SK-N-SH (cell line): ENCODE measurements at regions not wholly inside any gene's neighbourhood (a gene's known extent, or its start where the extent isn't known, plus 50 kb on each side); places are given as distances from the start of the nearest gene placed in this dataset.

Experiments used
- CTCF ChIA-PET: fragments of 300-600, 350-600 bp; formaldehyde crosslinking; extraction: SDS; loops from one replicate; lab custom pipeline; 2021; lab: Yijun Ruan, JAX
- POLR2A ChIA-PET: fragments of 350-600 bp; sonication (Branson Sonifier 250); formaldehyde crosslinking; extraction: SDS; loops from one replicate; lab custom pipeline; 2020; ENCODE audit warnings: antibody characterized with exemption, inconsistent platforms; lab: Yijun Ruan, JAX
- DNase-seq: peaks from one replicate; pipeline ENCODE4 v3.0.0; 2012
- H2AFZ ChIP-seq: fragments of 200-600 bp; sonication (generic); 2 replicates; pipeline ENCODE4 v1.8.1; 2016; ENCODE audit warnings: antibody characterized with exemption, mild to moderate bottlenecking, low read depth
- H3F3A ChIP-seq: fragments of 200-600 bp; sonication (generic); replicated peaks from 2 replicates; pipeline ENCODE3; 2016; ENCODE audit warnings: antibody characterized with exemption, mild to moderate bottlenecking; ENCODE audit not compliant: insufficient read depth
- H3K27ac ChIP-seq, 2 experiments: fragments of 200-500 bp in 1 of 2; fragments of 200-600 bp in 1 of 2; sonication (Bioruptor generic) in 1 of 2; sonication (generic), shearing (Covaris generic) in 1 of 2; 2 replicates each; pipeline versions ENCODE4 v1.5.1 to v1.6.1; 2014 to 2016; ENCODE audit warnings: low read depth in 2 of 2, inconsistent platforms in 1 of 2, low read length in 1 of 2, mild to moderate bottlenecking in 1 of 2, mixed read lengths in 1 of 2
- H3K27me3 ChIP-seq: fragments of 200-600 bp; sonication (generic), shearing (Covaris generic); 2 replicates; pipeline ENCODE4 v1.6.1; 2016; ENCODE audit warnings: mixed run types; ENCODE audit not compliant: insufficient read depth
- H3K36me3 ChIP-seq, 2 experiments: fragments of 200-500 bp in 1 of 2; fragments of 200-600 bp in 1 of 2; sonication (Bioruptor generic) in 1 of 2; sonication (generic) in 1 of 2; replicated peaks in 1 of 2; 2 replicates each; pipeline versions ENCODE3 to v1.5.1; 2014 to 2016; ENCODE audit warnings: low read length in 1 of 2, mild to moderate bottlenecking in 1 of 2; ENCODE audit not compliant: insufficient read depth in 2 of 2, control insufficient read depth in 1 of 2
- H3K4me1 ChIP-seq, 2 experiments: fragments of 200-500 bp in 1 of 2; fragments of 200-600 bp in 1 of 2; sonication (Bioruptor generic) in 1 of 2; sonication (generic), shearing (Covaris generic) in 1 of 2; 2 replicates each; pipeline versions ENCODE4 v1.5.1 to v1.6.1; 2014 to 2016; ENCODE audit warnings: low read depth in 1 of 2, low read length in 1 of 2, mixed run types in 1 of 2; ENCODE audit not compliant: insufficient read depth in 2 of 2, control insufficient read depth in 1 of 2
- H3K4me2 ChIP-seq: fragments of 200-600 bp; sonication (generic), shearing (Covaris generic); 2 replicates; pipeline ENCODE4 v1.6.1; 2017; ENCODE audit warnings: mixed run types
- H3K4me3 ChIP-seq, 2 experiments: fragments of 200-500 bp in 1 of 2; fragments of 200-600 bp in 1 of 2; sonication (Bioruptor generic) in 1 of 2; sonication (generic), shearing (Covaris generic) in 1 of 2; 2 replicates each; pipeline versions ENCODE4 v1.5.1 to v1.8.1; 2014 to 2016; ENCODE audit warnings: low read depth in 2 of 2, inconsistent platforms in 1 of 2, low read length in 1 of 2, mild to moderate bottlenecking in 1 of 2, mixed read lengths in 1 of 2, moderate library complexity in 1 of 2
- H3K79me2 ChIP-seq: fragments of 200-600 bp; sonication (generic); 2 replicates; pipeline ENCODE4 v1.8.1; 2017; ENCODE audit warnings: mild to moderate bottlenecking; ENCODE audit not compliant: insufficient read depth
- H3K9ac ChIP-seq: fragments of 200-600 bp; sonication (generic); 2 replicates; pipeline ENCODE4 v1.6.1; 2017; ENCODE audit warnings: mixed run types
- H3K9me2 ChIP-seq: fragments of 200-600 bp; sonication (generic); 2 replicates; pipeline ENCODE4 v1.6.1; 2017; ENCODE audit warnings: mixed run types
- H3K9me3 ChIP-seq: fragments of 200-600 bp; sonication (generic); 2 replicates; pipeline ENCODE4 v1.6.1; 2017; ENCODE audit warnings: mixed run types, mild to moderate bottlenecking, moderate library complexity
- H4K20me1 ChIP-seq: fragments of 200-600 bp; sonication (generic); 2 replicates; pipeline ENCODE4 v1.6.1; 2017; ENCODE audit warnings: mild to moderate bottlenecking, mixed run types; ENCODE audit not compliant: insufficient read depth
- CHD2 ChIP-seq: fragments of 150-350 bp; IDR thresholded peaks from 2 replicates; pipeline ENCODE4 v1.6.1; 2018; ENCODE audit warnings: low read length; ENCODE audit not compliant: partially characterized antibody
- CTCF ChIP-seq: fragments of 200-600 bp; sonication (generic); IDR thresholded peaks from 2 replicates; pipeline ENCODE4 v1.6.1; 2017; ENCODE audit warnings: antibody characterized with exemption, mild to moderate bottlenecking, moderate library complexity
- EZH2phosphoT487 ChIP-seq: fragments of 200-600 bp; sonication (generic); IDR thresholded peaks from 2 replicates; pipeline ENCODE4 v1.6.1; 2017; ENCODE audit warnings: low read depth, mixed run types, mild to moderate bottlenecking, antibody characterized with exemption, moderate library complexity, borderline replicate concordance
- FOSL2 ChIP-seq: IDR thresholded peaks from 2 replicates; pipeline ENCODE4 v1.4.0; 2012; ENCODE audit warnings: low read depth, mild to moderate bottlenecking, moderate library complexity, borderline replicate concordance
- FOXJ3 ChIP-seq: sonication (generic); formaldehyde crosslinking; IDR thresholded peaks from 2 replicates; pipeline ENCODE4 v1.5.1; 2020; ENCODE audit warnings: mild to moderate bottlenecking, missing genetic modification reagents
- GABPA ChIP-seq: IDR thresholded peaks from 2 replicates; pipeline ENCODE4 v1.4.0; 2012; ENCODE audit warnings: low read depth, mild to moderate bottlenecking
- GATA2 ChIP-seq: sonication (generic); formaldehyde crosslinking; IDR thresholded peaks from 2 replicates; pipeline ENCODE4 v1.5.0; 2020; ENCODE audit warnings: mild to moderate bottlenecking, missing genetic modification reagents
- JUND ChIP-seq: IDR thresholded peaks from 2 replicates; pipeline ENCODE4 v1.4.0; 2012
- MAX ChIP-seq: IDR thresholded peaks from 2 replicates; pipeline ENCODE4 v1.4.0; 2012; ENCODE audit warnings: low read depth
- MXI1 ChIP-seq: IDR thresholded peaks from 2 replicates; pipeline ENCODE4 v1.6.1; 2012; ENCODE audit warnings: mild to moderate bottlenecking, low read depth, low read length, improper control_type of control experiment
- PBX3 ChIP-seq: IDR thresholded peaks from 2 replicates; pipeline ENCODE4; 2012
- POLR2AphosphoS5 ChIP-seq: IDR thresholded peaks from 2 replicates; pipeline ENCODE4 v1.6.1; 2012; ENCODE audit warnings: low read depth, low read length
- RAD21 ChIP-seq: IDR thresholded peaks from 2 replicates; pipeline ENCODE4 v1.6.1; 2012; ENCODE audit warnings: mild to moderate bottlenecking, low read length
- RCOR1 ChIP-seq: fragments of 150-350 bp; IDR thresholded peaks from 2 replicates; pipeline ENCODE4 v1.6.1; 2017; ENCODE audit warnings: antibody characterized with exemption, low read length
- SMC3 ChIP-seq: IDR thresholded peaks from 2 replicates; pipeline ENCODE4 v1.6.1; 2012; ENCODE audit warnings: low read depth, low read length, improper control_type of control experiment
- TAF1 ChIP-seq: IDR thresholded peaks from 2 replicates; pipeline ENCODE4 v1.6.1; 2012; ENCODE audit warnings: low read depth, mild to moderate bottlenecking, low read length, moderate library complexity, borderline replicate concordance
- TCF12 ChIP-seq: IDR thresholded peaks from 2 replicates; pipeline ENCODE4 v1.4.0; 2012
- USF2 ChIP-seq: fragments of 150-350 bp; IDR thresholded peaks from 2 replicates; pipeline ENCODE4 v1.6.1; 2017; ENCODE audit warnings: antibody characterized with exemption, low read length, low read depth, borderline replicate concordance
- WGBS: methylation state at CpG from one replicate; pipeline ENCODE4 v1.1.6; 2017; ENCODE audit warnings: low lambda C conversion rate; 5-methylcytosine and 5-hydroxymethylcytosine counted together
- TF ChIP-seq, protein P1 (sequence below): IDR thresholded peaks from 2 replicates; pipeline ENCODE4 v1.6.1; 2012; ENCODE audit warnings: mild to moderate bottlenecking, low read depth, low read length, moderate library complexity

DNA sequence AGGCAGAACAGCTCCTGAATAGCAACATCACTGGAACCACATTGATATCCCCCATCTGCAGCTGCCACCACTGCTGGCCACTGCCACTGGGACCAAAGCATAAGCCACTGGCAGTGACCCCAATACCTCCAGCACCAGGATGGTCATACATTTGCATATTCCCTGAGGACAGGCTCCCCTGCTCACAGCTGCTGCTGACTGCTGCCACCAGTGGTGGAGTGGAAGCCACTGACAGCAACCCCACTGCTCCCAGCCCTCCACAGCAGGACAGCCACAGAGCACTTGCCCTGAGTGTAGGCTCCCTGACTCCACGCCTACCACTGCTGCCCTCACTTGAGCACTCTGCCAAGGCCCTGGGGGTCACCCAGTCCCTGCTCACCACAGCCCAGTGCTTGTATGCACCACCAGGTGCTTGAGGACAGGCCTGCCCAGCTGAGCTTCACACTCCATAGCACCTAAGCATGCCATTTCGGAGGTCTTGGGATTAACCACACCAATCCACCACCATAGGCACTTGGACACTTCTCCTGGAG, 327.4 kb upstream of the RPS23 start:
- H3K27ac ChIP-seq, result no peak overlapping the region
- CTCF ChIA-PET, result no interaction called here
- H3K4me3 ChIP-seq, result no peak overlapping the region
- no peak for TF ChIP-seq RCOR1
- no peak for TF ChIP-seq TAF1
- no peak for TF ChIP-seq CTCF
- no peak for TF ChIP-seq RAD21
- TF ChIP-seq GABPA, result no peak
- TF ChIP-seq, protein P1, sequence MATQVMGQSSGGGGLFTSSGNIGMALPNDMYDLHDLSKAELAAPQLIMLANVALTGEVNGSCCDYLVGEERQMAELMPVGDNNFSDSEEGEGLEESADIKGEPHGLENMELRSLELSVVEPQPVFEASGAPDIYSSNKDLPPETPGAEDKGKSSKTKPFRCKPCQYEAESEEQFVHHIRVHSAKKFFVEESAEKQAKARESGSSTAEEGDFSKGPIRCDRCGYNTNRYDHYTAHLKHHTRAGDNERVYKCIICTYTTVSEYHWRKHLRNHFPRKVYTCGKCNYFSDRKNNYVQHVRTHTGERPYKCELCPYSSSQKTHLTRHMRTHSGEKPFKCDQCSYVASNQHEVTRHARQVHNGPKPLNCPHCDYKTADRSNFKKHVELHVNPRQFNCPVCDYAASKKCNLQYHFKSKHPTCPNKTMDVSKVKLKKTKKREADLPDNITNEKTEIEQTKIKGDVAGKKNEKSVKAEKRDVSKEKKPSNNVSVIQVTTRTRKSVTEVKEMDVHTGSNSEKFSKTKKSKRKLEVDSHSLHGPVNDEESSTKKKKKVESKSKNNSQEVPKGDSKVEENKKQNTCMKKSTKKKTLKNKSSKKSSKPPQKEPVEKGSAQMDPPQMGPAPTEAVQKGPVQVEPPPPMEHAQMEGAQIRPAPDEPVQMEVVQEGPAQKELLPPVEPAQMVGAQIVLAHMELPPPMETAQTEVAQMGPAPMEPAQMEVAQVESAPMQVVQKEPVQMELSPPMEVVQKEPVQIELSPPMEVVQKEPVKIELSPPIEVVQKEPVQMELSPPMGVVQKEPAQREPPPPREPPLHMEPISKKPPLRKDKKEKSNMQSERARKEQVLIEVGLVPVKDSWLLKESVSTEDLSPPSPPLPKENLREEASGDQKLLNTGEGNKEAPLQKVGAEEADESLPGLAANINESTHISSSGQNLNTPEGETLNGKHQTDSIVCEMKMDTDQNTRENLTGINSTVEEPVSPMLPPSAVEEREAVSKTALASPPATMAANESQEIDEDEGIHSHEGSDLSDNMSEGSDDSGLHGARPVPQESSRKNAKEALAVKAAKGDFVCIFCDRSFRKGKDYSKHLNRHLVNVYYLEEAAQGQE, result no peak
- TF ChIP-seq FOXJ3, result no peak
- TF ChIP-seq FOSL2, result no peak
- no peak for TF ChIP-seq EZH2phosphoT487
- TF ChIP-seq MXI1, result no peak
- no peak for TF ChIP-seq GATA2 (CRISPR knock-in tag)
- no peak for TF ChIP-seq MAX
- TF ChIP-seq JUND, result no peak
- TF ChIP-seq PBX3, result no peak
- TF ChIP-seq SMC3, result no peak
- no peak for TF ChIP-seq USF2
- no peak for TF ChIP-seq CHD2
- no peak for TF ChIP-seq TCF12
- TF ChIP-seq POLR2AphosphoS5, result no peak
- H3K79me2 ChIP-seq, result no peaks in the 10 kb centered on the region
- H3K9me2 ChIP-seq, result no peaks in the 10 kb centered on the region
- POLR2A ChIA-PET, result no interaction called here
- no peak overlapping the region for H2AFZ ChIP-seq
- no peaks in the 10 kb centered on the region for H3F3A ChIP-seq
- no peaks in the 10 kb centered on the region for H3K27me3 ChIP-seq
- H3K9ac ChIP-seq, result no peak overlapping the region
- whole genome bisulfite sequencing, result 50% methylated on average over 1 of the region's 2 CpGs
- H3K4me2 ChIP-seq, result no peak overlapping the region
- H3K9me3 ChIP-seq, result no peaks in the 10 kb centered on the region
- H4K20me1 ChIP-seq, result no peaks in the 10 kb centered on the region
- H3K36me3 ChIP-seq, result no peaks in the 10 kb centered on the region
- peaks cover 0 to 3% of the 10 kb centered on the region in 2 experiments; a peak in 1 of 4 replicates for H3K4me1 ChIP-seq
- DNase-seq, result no peak
